ENCODE measurements at regions not wholly inside any gene's neighbourhood (a gene's known extent, or its start where the extent isn't known, plus 50 kb on each side); places are given as distances from the start of the nearest gene placed in this dataset.

- no peak for DNase-seq (ENCODE audit: low read depth in 6 of 9, low spot score in 9 of 9)
- Histone ChIP-seq H3K36me3 (ENCODE audit: control insufficient read depth in 2 of 2, insufficient read depth in 2 of 2, low read length in 1 of 2) (no peaks in the 10 kb centered on the region), H3K9me3 (ENCODE audit: control insufficient read depth in 2 of 2, insufficient read depth in 1 of 2, low read length in 1 of 2) (peaks cover 0 to 12% of the 10 kb centered on the region in 2 donors), H3K4me3 (ENCODE audit: low read length in 2 of 2) (no peak overlapping the region), H3K27me3 (ENCODE audit: control insufficient read depth in 2 of 2, insufficient read depth in 1 of 2, low read length in 1 of 2) (no peaks in the 10 kb centered on the region), H3K27ac (ENCODE audit: low read depth in 1 of 2, low read length in 1 of 2) (no peak overlapping the region), H3K4me1 (ENCODE audit: control insufficient read depth in 2 of 2, insufficient read depth in 2 of 2, low read length in 2 of 2) (no peaks in the 10 kb centered on the region)
- 97% methylated on average over 24 of the region's 24 CpGs for WGBS
These were observed 380.4 kb downstream of the OLFM4 start for GRCh38 chr13:53408847-53409568.

- H3K27me3 ChIP-seq (ENCODE audit: control insufficient read depth in 2 of 2, insufficient read depth in 1 of 2, low read length in 1 of 2), result no peaks in the 10 kb centered on the region
- WGBS, result 71% methylated on average over 1 of the region's 1 CpG
- H3K9me3 ChIP-seq (ENCODE audit: control insufficient read depth in 2 of 2, insufficient read depth in 1 of 2, low read length in 1 of 2), result peaks cover 0 to 6% of the 10 kb centered on the region in 2 donors
- H3K27ac ChIP-seq (ENCODE audit: low read depth in 1 of 2, low read length in 1 of 2), result no peak overlapping the region
- no peak for DNase-seq (ENCODE audit: low read depth in 6 of 9, low spot score in 9 of 9)
- H3K4me1 ChIP-seq (ENCODE audit: control insufficient read depth in 2 of 2, insufficient read depth in 2 of 2, low read length in 2 of 2), result no peaks in the 10 kb centered on the region
- H3K4me3 ChIP-seq (ENCODE audit: low read length in 2 of 2), result no peak overlapping the region
- no peaks in the 10 kb centered on the region for H3K36me3 ChIP-seq (ENCODE audit: control insufficient read depth in 2 of 2, insufficient read depth in 2 of 2, low read length in 1 of 2)
These were observed 382.9 kb downstream of the OLFM4 start for GRCh38 chr13:53411463-53411862.

GRCh38 chr13:53415135-53415534 is 386.5 kb downstream of the OLFM4 start:
- H3K9me3 ChIP-seq (ENCODE audit: control insufficient read depth in 2 of 2, insufficient read depth in 1 of 2, low read length in 1 of 2), result no peaks in the 10 kb centered on the region
- H3K36me3 ChIP-seq (ENCODE audit: control insufficient read depth in 2 of 2, insufficient read depth in 2 of 2, low read length in 1 of 2), result no peaks in the 10 kb centered on the region
- H3K4me3 ChIP-seq (ENCODE audit: low read length in 2 of 2), result no peak overlapping the region
- H3K4me1 ChIP-seq (ENCODE audit: control insufficient read depth in 2 of 2, insufficient read depth in 2 of 2, low read length in 2 of 2), result no peaks in the 10 kb centered on the region
- no peak for DNase-seq (ENCODE audit: low read depth in 6 of 9, low spot score in 9 of 9)
- 92% methylated on average over 2 of the region's 2 CpGs for WGBS
- H3K27me3 ChIP-seq (ENCODE audit: control insufficient read depth in 2 of 2, insufficient read depth in 1 of 2, low read length in 1 of 2), result no peaks in the 10 kb centered on the region
- no peak overlapping the region for H3K27ac ChIP-seq (ENCODE audit: low read depth in 1 of 2, low read length in 1 of 2)

- DNase-seq (ENCODE audit: low read depth in 6 of 9, low spot score in 9 of 9), result no peak
- no peaks in the 10 kb centered on the region for H3K9me3 ChIP-seq (ENCODE audit: control insufficient read depth in 2 of 2, insufficient read depth in 1 of 2, low read length in 1 of 2)
- H3K36me3 ChIP-seq (ENCODE audit: control insufficient read depth in 2 of 2, insufficient read depth in 2 of 2, low read length in 1 of 2), result no peaks in the 10 kb centered on the region
- no peaks in the 10 kb centered on the region for H3K27me3 ChIP-seq (ENCODE audit: control insufficient read depth in 2 of 2, insufficient read depth in 1 of 2, low read length in 1 of 2)
- no peaks in the 10 kb centered on the region for H3K4me1 ChIP-seq (ENCODE audit: control insufficient read depth in 2 of 2, insufficient read depth in 2 of 2, low read length in 2 of 2)
- no peak overlapping the region for H3K27ac ChIP-seq (ENCODE audit: low read depth in 1 of 2, low read length in 1 of 2)
- H3K4me3 ChIP-seq (ENCODE audit: low read length in 2 of 2), result no peak overlapping the region
These were observed 389.0 kb downstream of the OLFM4 start for GRCh38 chr13:53417601-53418000.

GRCh38 chr13:53422415-53422814 is 393.8 kb downstream of the OLFM4 start:
- no peak overlapping the region for H3K4me3 ChIP-seq (ENCODE audit: low read length in 2 of 2)
- no peak for DNase-seq (ENCODE audit: low read depth in 6 of 9, low spot score in 9 of 9)
- no peaks in the 10 kb centered on the region for H3K36me3 ChIP-seq (ENCODE audit: control insufficient read depth in 2 of 2, insufficient read depth in 2 of 2, low read length in 1 of 2)
- 98% methylated on average over 1 of the region's 1 CpG for WGBS
- H3K4me1 ChIP-seq (ENCODE audit: control insufficient read depth in 2 of 2, insufficient read depth in 2 of 2, low read length in 2 of 2), result no peaks in the 10 kb centered on the region
- H3K9me3 ChIP-seq (ENCODE audit: control insufficient read depth in 2 of 2, insufficient read depth in 1 of 2, low read length in 1 of 2), result no peaks in the 10 kb centered on the region
- no peak overlapping the region for H3K27ac ChIP-seq (ENCODE audit: low read depth in 1 of 2, low read length in 1 of 2)
- no peaks in the 10 kb centered on the region for H3K27me3 ChIP-seq (ENCODE audit: control insufficient read depth in 2 of 2, insufficient read depth in 1 of 2, low read length in 1 of 2)

- WGBS, result 61% methylated on average over 3 of the region's 3 CpGs
- Histone ChIP-seq H3K9me3 (ENCODE audit: control insufficient read depth in 2 of 2, insufficient read depth in 1 of 2, low read length in 1 of 2) (peaks cover 2 to 5% of the 10 kb centered on the region in 2 donors), H3K4me1 (ENCODE audit: control insufficient read depth in 2 of 2, insufficient read depth in 2 of 2, low read length in 2 of 2) (no peaks in the 10 kb centered on the region), H3K27ac (ENCODE audit: low read depth in 1 of 2, low read length in 1 of 2) (no peak overlapping the region), H3K36me3 (ENCODE audit: control insufficient read depth in 2 of 2, insufficient read depth in 2 of 2, low read length in 1 of 2) (no peaks in the 10 kb centered on the region), H3K27me3 (ENCODE audit: control insufficient read depth in 2 of 2, insufficient read depth in 1 of 2, low read length in 1 of 2) (no peaks in the 10 kb centered on the region), H3K4me3 (ENCODE audit: low read length in 2 of 2) (no peak overlapping the region)
- DNase-seq (ENCODE audit: low read depth in 6 of 9, low spot score in 9 of 9), result no peak
These were observed 407.8 kb downstream of the OLFM4 start for GRCh38 chr13:53436396-53436795.

- Histone ChIP-seq H3K9me3 (ENCODE audit: control insufficient read depth in 2 of 2, insufficient read depth in 1 of 2, low read length in 1 of 2) (peaks cover 2 to 5% of the 10 kb centered on the region in 2 donors), H3K4me3 (ENCODE audit: low read length in 2 of 2) (no peak overlapping the region), H3K27ac (ENCODE audit: low read depth in 1 of 2, low read length in 1 of 2) (no peak overlapping the region), H3K27me3 (ENCODE audit: control insufficient read depth in 2 of 2, insufficient read depth in 1 of 2, low read length in 1 of 2) (no peaks in the 10 kb centered on the region), H3K4me1 (ENCODE audit: control insufficient read depth in 2 of 2, insufficient read depth in 2 of 2, low read length in 2 of 2) (no peaks in the 10 kb centered on the region), H3K36me3 (ENCODE audit: control insufficient read depth in 2 of 2, insufficient read depth in 2 of 2, low read length in 1 of 2) (no peaks in the 10 kb centered on the region)
- no peak for DNase-seq (ENCODE audit: low read depth in 6 of 9, low spot score in 9 of 9)
- 97% methylated on average over 20 of the region's 20 CpGs for WGBS
These were observed 411.0 kb downstream of the OLFM4 start for GRCh38 chr13:53439439-53440225.

GRCh38 chr13:53442979-53443378 is 414.4 kb downstream of the OLFM4 start:
- WGBS, result 93% methylated on average over 5 of the region's 5 CpGs
- H3K27ac ChIP-seq (ENCODE audit: low read depth in 1 of 2, low read length in 1 of 2), result no peak overlapping the region
- H3K4me1 ChIP-seq (ENCODE audit: control insufficient read depth in 2 of 2, insufficient read depth in 2 of 2, low read length in 2 of 2), result no peaks in the 10 kb centered on the region
- H3K9me3 ChIP-seq (ENCODE audit: control insufficient read depth in 2 of 2, insufficient read depth in 1 of 2, low read length in 1 of 2), result peaks cover 2 to 5% of the 10 kb centered on the region in 2 donors
- H3K4me3 ChIP-seq (ENCODE audit: low read length in 2 of 2), result no peak overlapping the region
- DNase-seq (ENCODE audit: low read depth in 6 of 9, low spot score in 9 of 9), result no peak
- no peaks in the 10 kb centered on the region for H3K36me3 ChIP-seq (ENCODE audit: control insufficient read depth in 2 of 2, insufficient read depth in 2 of 2, low read length in 1 of 2)
- no peaks in the 10 kb centered on the region for H3K27me3 ChIP-seq (ENCODE audit: control insufficient read depth in 2 of 2, insufficient read depth in 1 of 2, low read length in 1 of 2)

GRCh38 chr13:53445686-53446085 is 417.1 kb downstream of the OLFM4 start:
- no peaks in the 10 kb centered on the region for H3K36me3 ChIP-seq (ENCODE audit: control insufficient read depth in 2 of 2, insufficient read depth in 2 of 2, low read length in 1 of 2)
- no peaks in the 10 kb centered on the region for H3K4me1 ChIP-seq (ENCODE audit: control insufficient read depth in 2 of 2, insufficient read depth in 2 of 2, low read length in 2 of 2)
- no peak overlapping the region for H3K4me3 ChIP-seq (ENCODE audit: low read length in 2 of 2)
- no peaks in the 10 kb centered on the region for H3K27me3 ChIP-seq (ENCODE audit: control insufficient read depth in 2 of 2, insufficient read depth in 1 of 2, low read length in 1 of 2)
- WGBS, result 93% methylated on average over 1 of the region's 1 CpG
- peaks cover 0 to 4% of the 10 kb centered on the region in 2 donors for H3K9me3 ChIP-seq (ENCODE audit: control insufficient read depth in 2 of 2, insufficient read depth in 1 of 2, low read length in 1 of 2)
- no peak for DNase-seq (ENCODE audit: low read depth in 6 of 9, low spot score in 9 of 9)
- H3K27ac ChIP-seq (ENCODE audit: low read depth in 1 of 2, low read length in 1 of 2), result no peak overlapping the region
